Neural cell (in vitro differentiated cells): ENCODE measurements at regions not wholly inside any gene's neighbourhood (a gene's known extent, or its start where the extent isn't known, plus 50 kb on each side); places are given as distances from the start of the nearest gene placed in this dataset.

Experiments
- CTCF ChIP-seq: fragments of 450-650 bp; IDR thresholded peaks from 2 replicates; pipeline ENCODE4 v1.5.1; 2014; ENCODE audit warnings: antibody characterized with exemption, mild to moderate bottlenecking, moderate library complexity; ENCODE audit not compliant: poor library complexity, severe bottlenecking
- EP300 ChIP-seq: fragments of 450-650 bp; conservative IDR thresholded peaks from 2 replicates; pipeline ENCODE4 v1.6.1; 2014; ENCODE audit warnings: antibody characterized with exemption, mild to moderate bottlenecking, moderate library complexity; ENCODE audit not compliant: poor library complexity, severe bottlenecking
- EZH2 ChIP-seq: fragments of 200-600, 300-800 bp; shearing (Covaris generic), sonication (generic); IDR thresholded peaks from 2 replicates; pipeline ENCODE4 v1.6.1; 2014; ENCODE audit warnings: antibody characterized with exemption, low read length, borderline replicate concordance, mild to moderate bottlenecking; ENCODE audit not compliant: insufficient read depth, poor library complexity, severe bottlenecking
- MXI1 ChIP-seq: fragments of 450-650 bp; conservative IDR thresholded peaks from 2 replicates; pipeline ENCODE4 v1.6.1; 2014; ENCODE audit warnings: antibody characterized with exemption, mild to moderate bottlenecking; ENCODE audit not compliant: poor library complexity, severe bottlenecking
- POLR2AphosphoS5 ChIP-seq: IDR thresholded peaks from 2 replicates; pipeline ENCODE4 v1.6.1; 2012
- RAD21 ChIP-seq: fragments of 450-650 bp; conservative IDR thresholded peaks from 2 replicates; pipeline ENCODE4 v1.6.1; 2014; ENCODE audit warnings: antibody characterized with exemption, mild to moderate bottlenecking, moderate library complexity
- TAF1 ChIP-seq: IDR thresholded peaks from 2 replicates; pipeline ENCODE4 v1.6.1; 2012; ENCODE audit warnings: low read depth

DNA sequence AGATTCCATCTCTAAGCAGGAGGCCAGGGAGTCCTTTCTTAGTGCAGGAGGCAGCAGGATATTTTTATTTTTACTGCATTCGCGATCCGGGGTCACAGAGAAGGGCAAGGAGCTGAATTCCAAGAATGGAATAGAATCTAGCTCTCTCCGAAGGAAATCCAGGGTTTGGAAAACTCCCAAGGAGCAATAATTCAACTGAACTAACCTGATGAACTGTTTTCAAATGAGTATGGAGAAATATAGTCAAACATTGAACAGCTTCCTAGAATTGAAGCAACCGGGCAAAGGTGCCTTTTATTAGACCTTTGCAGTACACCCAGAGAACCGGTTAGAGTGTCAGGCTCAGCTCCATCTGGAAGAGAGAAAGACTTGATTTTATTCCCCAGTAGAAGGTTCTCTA lies 120.7 kb upstream of the MAF start:
- TF ChIP-seq CTCF: no peak
- no peak for TF ChIP-seq TAF1
- TF ChIP-seq RAD21: no peak
- TF ChIP-seq POLR2AphosphoS5: no peak
- no peak for TF ChIP-seq EZH2
- TF ChIP-seq MXI1: no peak
- no peak for TF ChIP-seq EP300
